ENCODE measurements at regions not wholly inside any gene's neighbourhood (a gene's known extent, or its start where the extent isn't known, plus 50 kb on each side); places are given as distances from the start of the nearest gene placed in this dataset.

GRCh38 chr4:160580581-160580980, 1477.7 kb downstream of the RAPGEF2 start:
- no peak for DNase-seq (ENCODE audit: low read depth)

GRCh38 chr4:160592258-160592657, 1489.4 kb downstream of the RAPGEF2 start:
- no peak overlapping the region for H3K4me3 ChIP-seq (ENCODE audit: low read depth, low read length)
- no peak for TF ChIP-seq CTCF (conservative IDR thresholded peaks at IDR 0.05; ENCODE audit: low read depth, low read length)
- no peak for DNase-seq (ENCODE audit: low read depth)

More at GRCh38 chr4:160580581-160580980, 1477.7 kb downstream of the RAPGEF2 start:
- TF ChIP-seq CTCF (conservative IDR thresholded peaks at IDR 0.05; ENCODE audit: low read depth, low read length) = no peak
- H3K4me3 ChIP-seq (ENCODE audit: low read depth, low read length) = no peak overlapping the region

GRCh38 chr4:160595646-160596045, 1492.8 kb downstream of the RAPGEF2 start:
- no peak for DNase-seq (ENCODE audit: low read depth)
- no peak for TF ChIP-seq CTCF (conservative IDR thresholded peaks at IDR 0.05; ENCODE audit: low read depth, low read length)

GRCh38 chr4:160604541-160604940, 1501.7 kb downstream of the RAPGEF2 start:
- TF ChIP-seq CTCF (conservative IDR thresholded peaks at IDR 0.05; ENCODE audit: low read depth, low read length) = no peak
- no peak for DNase-seq (ENCODE audit: low read depth)
- H3K4me3 ChIP-seq (ENCODE audit: low read depth, low read length) = no peak overlapping the region

More at GRCh38 chr4:160595646-160596045, 1492.8 kb downstream of the RAPGEF2 start:
- H3K4me3 ChIP-seq (ENCODE audit: low read depth, low read length) = no peak overlapping the region

GRCh38 chr4:160611181-160611580, 1508.3 kb downstream of the RAPGEF2 start:
- DNase-seq (ENCODE audit: low read depth) = no peak
- TF ChIP-seq CTCF (conservative IDR thresholded peaks at IDR 0.05; ENCODE audit: low read depth, low read length) = no peak
- H3K4me3 ChIP-seq (ENCODE audit: low read depth, low read length) = no peak overlapping the region

- no peak for DNase-seq (ENCODE audit: low read depth)
- H3K4me3 ChIP-seq (ENCODE audit: low read depth, low read length) = no peak overlapping the region
- TF ChIP-seq CTCF (conservative IDR thresholded peaks at IDR 0.05; ENCODE audit: low read depth, low read length) = no peak
Measured at GRCh38 chr4:160631044-160631443, 1528.2 kb downstream of the RAPGEF2 start.

- DNase-seq (ENCODE audit: low read depth) = no peak
- no peak for TF ChIP-seq CTCF (conservative IDR thresholded peaks at IDR 0.05; ENCODE audit: low read depth, low read length)
- no peak overlapping the region for H3K4me3 ChIP-seq (ENCODE audit: low read depth, low read length)
Measured at GRCh38 chr4:160652790-160653189, 1511.0 kb downstream of the FSTL5 start.

All from epithelial cell of proximal tubule (primary cell).